HepG2 (cell line): ENCODE measurements at regions not wholly inside any gene's neighbourhood (a gene's known extent, or its start where the extent isn't known, plus 50 kb on each side); places are given as distances from the start of the nearest gene placed in this dataset.

Source experiments
- ATAC-seq: fragments of 200-7000 bp; cut with Tn5 transposase; 3 replicates; pipeline ENCODE4 v1.9.1; 2020; ENCODE audit warnings: mild to moderate bottlenecking, moderate library complexity
- BruUV-seq: library from RNA; stranded (reverse); fragments of 400-500 nt; replicated peaks from 2 replicates; lab custom pipeline; 2021; lab: Mats Ljungman, UMichigan
- CTCF ChIA-PET: fragments of 300-600 bp; formaldehyde crosslinking; extraction: SDS; loops from one replicate; lab custom pipeline; 2021; ENCODE audit warnings: low total read pairs, inconsistent platforms, low intra/inter-chr PET ratio; lab: Yijun Ruan, JAX
- POLR2A ChIA-PET: fragments of 350-600 bp; sonication (Branson Sonifier 250); formaldehyde crosslinking; loops from one replicate; lab custom pipeline; 2020; ENCODE audit warnings: antibody characterized with exemption, inconsistent platforms; lab: Yijun Ruan, JAX
- DNase-seq: peaks from one replicate; pipeline ENCODE4 v3.0.0-alpha.2; 2015; ENCODE audit warnings: low spot score
- FAIRE-seq: peaks from 3 replicates; lab custom pipeline; 2011; peaks lifted over from hg19 to GRCh38; lab: Jason Lieb, UNC
- H2AFZ ChIP-seq: one replicate; pipeline ENCODE4 v1.6.1; 2011; ENCODE audit warnings: low read length, inconsistent platforms
- H3K27ac ChIP-seq: fragments of 300-600 bp; 3 replicates; pipeline ENCODE4 v1.8.0; 2011; ENCODE audit warnings: mixed run types, mild to moderate bottlenecking, mixed read lengths, low read length, inconsistent platforms; ENCODE audit not compliant: insufficient read depth; ENCODE audit errors: extremely low read length
- H3K27me3 ChIP-seq, 2 experiments: fragments of 200-600 bp in 1 of 2; 2 replicates in 1 of 2; 3 replicates in 1 of 2; pipeline versions ENCODE4 v1.6.0 to v1.8.0; 2011; ENCODE audit warnings: low read length in 2 of 2, mild to moderate bottlenecking in 2 of 2, moderate library complexity in 2 of 2, inconsistent platforms in 1 of 2; ENCODE audit not compliant: insufficient read depth in 2 of 2, control insufficient read depth in 1 of 2
- H3K36me3 ChIP-seq, 2 experiments: fragments of 200-600 bp in 1 of 2; replicated peaks in 1 of 2; 2 replicates in 1 of 2; 3 replicates in 1 of 2; pipeline versions ENCODE4 v1.5.1 to v1.8.0; 2011; ENCODE audit warnings: low read length in 2 of 2, inconsistent platforms in 1 of 2; ENCODE audit not compliant: insufficient read depth in 2 of 2, control insufficient read depth in 1 of 2
- H3K4me1 ChIP-seq: 2 replicates; pipeline ENCODE4 v1.5.1; 2012; ENCODE audit warnings: low read length, inconsistent platforms; ENCODE audit not compliant: insufficient read depth
- H3K4me2 ChIP-seq: 2 replicates; pipeline ENCODE4 v1.6.0; 2011; ENCODE audit warnings: low read depth, low read length, inconsistent platforms
- H3K4me3 ChIP-seq, 3 experiments: fragments of 200-600 bp in 1 of 3; sonication (generic), shearing (Covaris generic) in 1 of 3; replicated peaks in 1 of 3; 2 replicates each; pipeline ENCODE4 v1.5.1; 2011 to 2016; ENCODE audit warnings: low read length in 3 of 3, inconsistent platforms in 2 of 3, low read depth in 2 of 3, mild to moderate bottlenecking in 2 of 3, control low read depth in 1 of 3, mixed read lengths in 1 of 3; ENCODE audit not compliant: insufficient read depth in 1 of 3
- H3K79me2 ChIP-seq: one replicate; pipeline ENCODE4 v1.6.1; 2011; ENCODE audit warnings: low read length, inconsistent platforms; ENCODE audit not compliant: insufficient read depth
- H3K9ac ChIP-seq: 2 replicates; pipeline ENCODE4 v1.6.0; 2011; ENCODE audit warnings: mild to moderate bottlenecking, low read depth, low read length, inconsistent platforms; ENCODE audit not compliant: insufficient read depth
- H3K9me3 ChIP-seq: 2 replicates; pipeline ENCODE4 v1.5.1; 2012; ENCODE audit warnings: mild to moderate bottlenecking, low read length
- H4K20me1 ChIP-seq: 2 replicates; pipeline ENCODE4 v1.6.0; 2011; ENCODE audit warnings: inconsistent platforms, mild to moderate bottlenecking, low read length, moderate library complexity; ENCODE audit not compliant: insufficient read depth
- ERF ChIP-seq: IDR thresholded peaks from 2 replicates; pipeline ENCODE4 v1.6.1; 2018; ENCODE audit warnings: missing biosample characterization, missing genetic modification reagents
- ETV5 ChIP-seq: IDR thresholded peaks from 2 replicates; pipeline ENCODE4 v1.6.1; 2018; ENCODE audit warnings: missing biosample characterization, missing genetic modification reagents, inconsistent platforms, borderline replicate concordance
- MAFG ChIP-seq: sonication (generic); formaldehyde crosslinking; IDR thresholded peaks from 2 replicates; pipeline ENCODE4 v1.5.1; 2020; ENCODE audit warnings: mild to moderate bottlenecking, missing genetic modification reagents
- MIER3 ChIP-seq: IDR thresholded peaks from 2 replicates; pipeline ENCODE4 v1.6.1; 2016; ENCODE audit warnings: missing compliant biosample characterization, borderline replicate concordance
- NFIB ChIP-seq: sonication (generic); formaldehyde crosslinking; IDR thresholded peaks from 2 replicates; pipeline ENCODE4 v1.9.0; 2021; ENCODE audit warnings: missing genetic modification reagents, mild to moderate bottlenecking, borderline replicate concordance
- SSRP1 ChIP-seq: IDR thresholded peaks from 2 replicates; pipeline ENCODE4 v1.6.1; 2016; ENCODE audit warnings: control low read depth
- whole genome bisulfite sequencing: methylation state at CpG from one replicate; pipeline ENCODE4 v1.1.6; 2017; ENCODE audit warnings: low lambda C conversion rate; 5-methylcytosine and 5-hydroxymethylcytosine counted together
- in situ Hi-C: cut with HindIII; loops from 2 replicates; pipeline ENCODE4 v1.10.0; 2017; ENCODE audit warnings: low pct_unique_long_range_greater_than_20kb; ENCODE audit not compliant: extremely low pct_ligation_motif_present
- intact Hi-C: fragments of 100-400 bp; cut with micrococcal nuclease; formaldehyde crosslinking; loops from one replicate; pipeline ENCODE4 v1.10.0; 2022; ENCODE audit not compliant: unreplicated experiment

- peaks cover 0 to 10% of the 10 kb centered on the region in 2 experiments; a peak in 3 of 5 replicates for H3K27me3 ChIP-seq
- H3K79me2 ChIP-seq = no peaks in the 10 kb centered on the region
- no peak overlapping the region for H3K9ac ChIP-seq
- ChIA-PET CTCF (no interaction called here), POLR2A (no interaction called here)
- DNase-seq (no peak), ATAC-seq (no peak), FAIRE-seq (no peak)
- H4K20me1 ChIP-seq = no peaks in the 10 kb centered on the region
- H3K36me3 ChIP-seq = no peaks in the 10 kb centered on the region
- H2AFZ ChIP-seq = no peak overlapping the region
- WGBS = 4% methylated on average over 6 of the region's 6 CpGs
- intact Hi-C loops = no loop called here
- TF ChIP-seq NFIB (CRISPR knock-in tag) (no peak), MAFG (CRISPR knock-in tag) (no peak), ERF (CRISPR knock-in tag) (no peak)
- H3K9me3 ChIP-seq = no peaks in the 10 kb centered on the region
- BruUV-seq = no TSS peak
- no peak overlapping the region for H3K4me2 ChIP-seq
- in situ Hi-C loops = no loop called here
- no peak overlapping the region for H3K27ac ChIP-seq
- no peak overlapping the region for H3K4me3 ChIP-seq
- H3K4me1 ChIP-seq = no peaks in the 10 kb centered on the region
These were observed 90.0 kb downstream of the EDN3 start for GRCh38 chr20:59390437-59390836.

GRCh38 chr20:59391975-59392374, 91.6 kb downstream of the EDN3 start:
- no TSS peak for BruUV-seq
- CTCF ChIA-PET = no interaction called here
- intact Hi-C loops = no loop called here

More at GRCh38 chr20:59391975-59392374, 91.6 kb downstream of the EDN3 start:
- Histone ChIP-seq H3K9me3 (no peaks in the 10 kb centered on the region), H3K27ac (no peak overlapping the region), H3K4me1 (no peaks in the 10 kb centered on the region), H2AFZ (no peak overlapping the region), H3K4me3 (no peak overlapping the region), H3K36me3 (no peaks in the 10 kb centered on the region), H3K79me2 (no peaks in the 10 kb centered on the region), H3K4me2 (no peak overlapping the region), H4K20me1 (no peaks in the 10 kb centered on the region), H3K9ac (no peak overlapping the region), H3K27me3 (peaks cover 0 to 20% of the 10 kb centered on the region in 2 experiments; a peak in 2 of 5 replicates)
- WGBS = 0% methylated on average over 1 of the region's 1 CpG
- no peak for TF ChIP-seq MIER3 (CRISPR knock-in tag)
- no peak for TF ChIP-seq SSRP1 (CRISPR knock-in tag)
- TF ChIP-seq ETV5 = no peak
- DNase-seq (no peak), FAIRE-seq (no peak), ATAC-seq (no peak)
- POLR2A ChIA-PET = no interaction called here
- in situ Hi-C loops = no loop called here
